Endodermal cell (in vitro differentiated cells): ENCODE measurements at regions not wholly inside any gene's neighbourhood (a gene's known extent, or its start where the extent isn't known, plus 50 kb on each side); places are given as distances from the start of the nearest gene placed in this dataset.
"Not testable (repeated sequence)": the region's sequence is repeated elsewhere in the genome, so short reads cannot be mapped to it uniquely, and the experiment has no call there.

Experiments used
- DNase-seq: peaks from one replicate; pipeline ENCODE4 v3.0.0-alpha.2; 2017
- H3K27ac ChIP-seq: 2 replicates; pipeline ENCODE4 v1.5.1; 2013; ENCODE audit warnings: mild to moderate bottlenecking, low read depth, low read length, moderate library complexity
- H3K27me3 ChIP-seq: 2 replicates; pipeline ENCODE4 v1.6.1; 2013; ENCODE audit warnings: mild to moderate bottlenecking, low read length, moderate library complexity; ENCODE audit not compliant: insufficient read depth, control insufficient read depth, poor library complexity, severe bottlenecking
- H3K36me3 ChIP-seq: 2 replicates; pipeline ENCODE4 v1.7.0; 2013; ENCODE audit warnings: mild to moderate bottlenecking, low read length, moderate library complexity; ENCODE audit not compliant: control insufficient read depth, insufficient read depth
- H3K4me1 ChIP-seq: one replicate; pipeline ENCODE4 v1.7.0; 2013; ENCODE audit warnings: low read length; ENCODE audit not compliant: control insufficient read depth, insufficient read depth
- H3K4me3 ChIP-seq: 2 replicates; pipeline ENCODE4 v1.5.1; 2013; ENCODE audit warnings: mild to moderate bottlenecking, low read length, moderate library complexity
- H3K9ac ChIP-seq: 2 replicates; pipeline ENCODE4 v1.6.1; 2013; ENCODE audit warnings: mild to moderate bottlenecking, low read length, moderate library complexity; ENCODE audit not compliant: poor library complexity, severe bottlenecking; ENCODE audit errors: extremely low read depth
- H3K9me3 ChIP-seq: 2 replicates; pipeline ENCODE4 v1.6.1; 2013; ENCODE audit warnings: mild to moderate bottlenecking, low read length, moderate library complexity; ENCODE audit not compliant: control insufficient read depth
- H3K27ac Mint-ChIP-seq: 2 replicates; pipeline ENCODE4 v1.8.0; 2020; ENCODE audit warnings: mixed read lengths
- H3K27me3 Mint-ChIP-seq: 2 replicates; pipeline ENCODE4 v1.8.0; 2021; ENCODE audit warnings: mild to moderate bottlenecking, mixed read lengths; ENCODE audit not compliant: insufficient read depth
- H3K36me3 Mint-ChIP-seq: 2 replicates; pipeline ENCODE4 v1.8.0; 2020; ENCODE audit warnings: low read depth, mixed read lengths
- H3K4me1 Mint-ChIP-seq: 2 replicates; pipeline ENCODE4 v1.8.0; 2020; ENCODE audit warnings: mixed read lengths
- H3K4me3 Mint-ChIP-seq: 2 replicates; pipeline ENCODE4 v1.8.0; 2020; ENCODE audit warnings: mild to moderate bottlenecking, moderate library complexity, mixed read lengths
- H3K9me3 Mint-ChIP-seq: 2 replicates; pipeline ENCODE4 v1.8.0; 2020; ENCODE audit warnings: mild to moderate bottlenecking, mixed read lengths
- CTCF ChIP-seq: fragments of 200-600 bp; sonication (generic); conservative IDR thresholded peaks from 2 replicates; pipeline ENCODE4 v1.5.0; 2021; ENCODE audit warnings: antibody characterized with exemption, mild to moderate bottlenecking
- WGBS, 2 experiments: methylation state at CpG; one replicate each; pipeline versions ENCODE4 v1.1.5 to v1.1.7; 2013; ENCODE audit warnings: missing lambda C conversion rate in 2 of 2, mixed read lengths in 1 of 2; ENCODE audit not compliant: insufficient coverage in 1 of 2, insufficient read length in 1 of 2; 5-methylcytosine and 5-hydroxymethylcytosine counted together

GRCh38 chr13:24943136-24943535 lies 152.8 kb upstream of the PABPC3 start:
- no peak overlapping the region for H3K27ac ChIP-seq
- Mint-ChIP-seq H3K36me3 (peaks cover 56% of the 10 kb centered on the region), H3K4me1 (peaks cover 10% of the 10 kb centered on the region), H3K4me3 (no peak overlapping the region), H3K27me3 (no peaks in the 10 kb centered on the region), H3K9me3 (peaks cover 19% of the 10 kb centered on the region), H3K27ac (no peak overlapping the region)
- DNase-seq: no peak
- H3K9me3 ChIP-seq: peaks cover 21% of the 10 kb centered on the region
- WGBS, 2 experiments: 75 to 88% methylated on average over 2 to 6 of the region's 6 CpGs
- no peak overlapping the region for H3K4me3 ChIP-seq
- TF ChIP-seq CTCF: no peak
- no peaks in the 10 kb centered on the region for H3K4me1 ChIP-seq
- no peaks in the 10 kb centered on the region for H3K27me3 ChIP-seq
- H3K36me3 ChIP-seq: peaks cover 43% of the 10 kb centered on the region
- H3K9ac ChIP-seq: no peak overlapping the region

DNA sequence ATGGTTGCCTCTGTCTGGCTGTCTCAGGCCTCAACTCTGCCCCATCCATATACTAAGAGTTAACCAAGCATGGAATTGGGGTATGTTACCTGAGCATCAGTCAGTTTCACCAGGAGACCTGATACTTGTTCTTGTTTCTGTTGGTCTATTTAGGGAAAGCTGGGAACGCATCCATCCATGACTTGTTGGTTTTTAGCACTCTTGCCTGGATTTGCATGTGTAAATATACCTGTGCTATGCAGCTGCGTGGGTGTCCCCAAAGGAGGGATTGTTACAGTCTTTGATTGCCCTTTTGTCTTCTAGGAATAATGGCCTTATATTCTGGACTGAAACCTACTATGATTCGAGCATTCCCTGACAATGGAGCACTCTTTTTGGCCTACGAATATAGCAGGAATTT lies 151.9 kb upstream of the PABPC3 start:
- H3K27ac Mint-ChIP-seq, H3K27me3 ChIP-seq, H3K9ac ChIP-seq, DNase-seq, H3K27ac ChIP-seq, H3K4me3 ChIP-seq, H3K9me3 Mint-ChIP-seq, H3K4me1 Mint-ChIP-seq, H3K27me3 Mint-ChIP-seq, H3K4me3 Mint-ChIP-seq, H3K4me1 ChIP-seq: not testable (repeated sequence)
- WGBS, 2 experiments: 73 to 91% methylated on average over 2 to 4 of the region's 4 CpGs
- peaks cover 12% of the 10 kb centered on the region for H3K9me3 ChIP-seq
- peaks cover 50% of the 10 kb centered on the region for H3K36me3 Mint-ChIP-seq
- peaks cover 38% of the 10 kb centered on the region for H3K36me3 ChIP-seq

- H3K4me3 Mint-ChIP-seq, H3K27me3 Mint-ChIP-seq, DNase-seq, H3K4me1 ChIP-seq, H3K27me3 ChIP-seq, H3K4me3 ChIP-seq, H3K9me3 Mint-ChIP-seq, H3K9me3 ChIP-seq, H3K36me3 ChIP-seq, H3K27ac Mint-ChIP-seq, H3K9ac ChIP-seq, H3K27ac ChIP-seq: not testable (repeated sequence)
- peaks cover 11% of the 10 kb centered on the region for H3K4me1 Mint-ChIP-seq
- 94% methylated on average over 2 of the region's 2 CpGs; no CpG with 5 or more reads in 1 of the 2 experiments for WGBS, 2 experiments
- peaks cover 32% of the 10 kb centered on the region for H3K36me3 Mint-ChIP-seq
Observed at GRCh38 chr13:24948977-24949376, 147.0 kb upstream of the PABPC3 start.

DNA sequence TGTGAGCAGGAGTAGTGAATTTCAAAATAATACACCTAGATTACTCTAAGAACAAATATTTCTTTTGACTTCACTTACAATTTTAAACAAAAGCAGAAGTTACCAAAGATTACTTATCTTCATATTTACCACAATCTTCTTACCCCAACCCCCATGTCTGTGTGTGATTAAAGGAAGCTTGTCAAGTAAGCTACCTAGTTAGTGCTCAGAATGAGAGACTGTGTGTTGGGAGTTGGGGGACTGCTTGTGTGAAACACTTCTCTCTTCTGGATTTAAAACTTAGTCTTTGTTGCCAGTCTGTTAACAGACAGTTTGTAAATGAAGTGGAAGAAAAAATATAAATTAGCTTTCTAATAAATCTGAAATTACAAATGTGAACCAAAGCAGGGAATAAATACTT lies 145.3 kb upstream of the PABPC3 start:
- not testable (repeated sequence) for DNase-seq, H3K27ac Mint-ChIP-seq, H3K9ac ChIP-seq, H3K4me1 ChIP-seq, H3K9me3 Mint-ChIP-seq, H3K27me3 ChIP-seq, H3K9me3 ChIP-seq, H3K4me3 Mint-ChIP-seq, H3K36me3 ChIP-seq, H3K27me3 Mint-ChIP-seq, H3K27ac ChIP-seq, H3K4me3 ChIP-seq
- H3K4me1 Mint-ChIP-seq: peaks cover 10% of the 10 kb centered on the region
- H3K36me3 Mint-ChIP-seq: peaks cover 29% of the 10 kb centered on the region

GRCh38 chr13:24967970-24968369 lies 128.0 kb upstream of the PABPC3 start:
- H3K27ac Mint-ChIP-seq: peak overlapping the region; percentile 95

More at GRCh38 chr13:24967970-24968369, 128.0 kb upstream of the PABPC3 start:
- H3K27me3 Mint-ChIP-seq, H3K27ac ChIP-seq, H3K27me3 ChIP-seq, H3K4me1 ChIP-seq, H3K36me3 Mint-ChIP-seq, H3K9me3 ChIP-seq, H3K36me3 ChIP-seq: not testable (repeated sequence)
- Mint-ChIP-seq H3K9me3 (peaks cover 11% of the 10 kb centered on the region), H3K4me1 (peaks cover 18% of the 10 kb centered on the region), H3K4me3 (peak overlapping the region; percentile 68)
- peak overlapping the region; percentile 51 for H3K9ac ChIP-seq
- peak overlapping the region; percentile 87 for H3K4me3 ChIP-seq
- peak; percentile 52 for DNase-seq
- WGBS, 2 experiments: 51% methylated on average over 4 of the region's 5 CpGs; no CpG with 5 or more reads in 1 of the 2 experiments
